Amniotic epithelial cell (primary cell): ENCODE measurements at regions not wholly inside any gene's neighbourhood (a gene's known extent, or its start where the extent isn't known, plus 50 kb on each side); places are given as distances from the start of the nearest gene placed in this dataset.
"Not testable (repeated sequence)": the region's sequence is repeated elsewhere in the genome, so short reads cannot be mapped to it uniquely, and the experiment has no call there.

Experiments used
- DNase-seq: peaks from one replicate; pipeline ENCODE4 v3.0.0-alpha.2; 2010; ENCODE audit warnings: low read depth

DNA sequence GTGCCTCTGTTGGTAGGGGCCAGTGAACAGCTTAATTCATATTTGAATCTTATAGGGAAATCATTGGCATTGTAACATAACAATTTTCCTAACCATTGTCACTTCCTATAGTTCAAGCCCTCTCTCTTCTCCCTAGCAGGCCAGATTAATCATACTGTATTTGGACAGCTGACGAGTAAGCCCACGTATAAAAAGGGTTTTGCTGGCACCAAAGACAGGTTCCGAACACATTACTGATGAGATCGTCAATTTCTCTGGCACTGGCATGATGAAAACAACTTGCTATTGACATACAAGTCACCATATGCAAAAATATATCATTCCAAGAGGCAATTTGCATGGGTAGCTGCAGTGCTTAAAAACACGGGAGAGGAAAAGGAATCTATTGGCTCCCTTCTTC lies 891.1 kb upstream of the AUTS2 start:
- DNase-seq, result no peak

DNA sequence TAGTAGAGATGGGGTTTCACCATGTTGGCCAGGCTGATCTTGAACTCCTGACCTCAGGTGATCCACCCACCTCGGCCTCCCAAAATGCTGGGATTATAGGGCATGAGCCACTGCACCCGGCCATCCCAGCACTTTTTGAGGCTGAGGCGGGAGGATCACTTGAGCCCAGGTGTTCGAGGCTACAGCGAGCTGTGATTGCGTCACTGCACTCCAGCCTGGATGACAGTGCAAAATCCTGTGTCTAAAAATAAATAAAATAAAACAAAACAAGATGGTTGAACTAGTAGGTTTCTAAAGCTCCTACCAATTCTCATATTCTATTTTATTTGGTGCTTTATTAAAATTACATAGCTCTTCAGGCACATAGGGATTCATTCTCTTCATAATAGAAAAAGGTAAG lies 890.3 kb upstream of the AUTS2 start:
- no peak for DNase-seq

- DNase-seq, result no peak
Measured at GRCh38 chr7:68712956-68713495, 885.2 kb upstream of the AUTS2 start.

DNA sequence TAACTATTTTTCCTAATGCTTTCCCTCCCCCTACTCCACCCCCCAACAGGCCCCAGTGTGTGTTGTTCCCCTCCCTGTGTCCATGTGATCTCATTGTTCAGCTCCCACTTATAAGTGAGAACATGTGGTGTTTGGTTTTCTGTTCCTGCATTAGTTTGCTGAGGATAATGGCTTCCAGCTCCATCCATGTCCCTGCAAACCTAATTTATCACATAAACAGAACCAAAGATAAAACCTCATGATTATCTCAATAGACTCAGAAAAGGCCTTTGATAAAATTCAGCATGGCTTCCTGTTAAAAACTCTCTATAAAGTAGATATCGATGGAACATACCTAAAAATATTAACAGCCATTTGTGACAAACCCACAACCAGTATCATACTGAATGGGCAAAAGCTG lies 884.1 kb upstream of the AUTS2 start:
- not testable (repeated sequence) for DNase-seq

- DNase-seq, result no peak
Measured at GRCh38 chr7:68715907-68716306, 882.4 kb upstream of the AUTS2 start.

DNA sequence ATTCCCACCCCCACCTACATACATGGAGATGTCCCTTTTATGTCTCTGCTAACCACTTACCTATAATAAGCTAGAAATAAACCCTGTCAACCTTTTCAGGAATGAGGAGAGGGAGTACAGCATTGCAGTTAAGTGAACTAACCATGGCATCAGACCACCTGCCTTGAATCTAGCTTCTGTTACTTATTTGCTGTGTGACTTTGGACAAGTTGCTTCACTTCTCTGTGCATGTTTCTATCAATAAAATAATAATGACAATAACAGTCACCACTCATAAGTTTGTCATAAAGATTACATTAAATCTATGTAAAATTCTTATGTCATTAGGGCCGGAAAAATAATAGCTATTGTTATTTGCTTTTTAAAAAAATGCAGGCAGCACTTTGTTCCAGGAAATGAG lies 881.1 kb upstream of the AUTS2 start:
- DNase-seq, result no peak

- DNase-seq, result no peak
Measured at GRCh38 chr7:68718097-68718551, 880.2 kb upstream of the AUTS2 start.

DNA sequence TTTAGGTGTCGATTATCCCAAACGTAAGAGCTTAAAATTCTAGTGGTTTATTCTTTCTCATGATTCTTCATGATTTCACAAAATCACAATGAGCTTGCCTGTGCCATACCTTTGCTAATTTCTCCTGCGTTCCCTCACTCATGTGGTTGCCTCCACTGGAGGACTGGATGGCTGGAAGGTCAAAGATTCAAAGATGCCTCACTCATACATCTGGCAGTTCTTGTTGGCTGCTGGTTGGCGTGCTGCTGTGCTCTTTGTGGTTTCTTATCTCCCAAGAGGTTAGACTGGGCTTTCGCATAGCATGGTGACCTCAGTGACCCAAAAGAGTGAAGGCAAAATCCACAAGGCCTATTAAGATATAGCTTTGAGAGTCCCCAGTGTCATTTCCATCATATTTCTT lies 877.6 kb upstream of the AUTS2 start:
- DNase-seq, result peak; percentile 85

DNA sequence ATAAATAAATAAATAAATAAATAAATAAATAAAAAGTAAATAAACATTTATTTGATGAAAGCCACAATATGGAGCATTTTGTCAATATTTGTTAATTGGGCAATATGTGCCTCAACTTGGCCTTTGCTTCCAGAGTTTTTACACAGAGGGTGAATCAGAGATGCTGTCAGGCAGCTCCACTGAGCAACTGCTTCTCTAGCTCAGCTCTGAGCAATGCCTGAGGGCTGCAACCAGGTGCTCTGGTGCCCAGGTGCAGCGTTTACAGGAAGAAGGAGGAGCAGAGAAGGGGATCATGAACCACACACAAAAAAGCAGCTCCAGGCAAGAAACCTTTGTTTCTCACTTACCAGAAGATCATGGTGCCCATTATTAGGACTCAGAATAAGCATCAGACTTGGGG lies 876.2 kb upstream of the AUTS2 start:
- no peak for DNase-seq

GRCh38 chr7:68724965-68725364 lies 873.3 kb upstream of the AUTS2 start:
- DNase-seq, result no peak

GRCh38 chr7:68725843-68726785 lies 872.2 kb upstream of the AUTS2 start:
- no peak for DNase-seq

GRCh38 chr7:68728720-68729119 lies 869.6 kb upstream of the AUTS2 start:
- peak; percentile 40 for DNase-seq

DNA sequence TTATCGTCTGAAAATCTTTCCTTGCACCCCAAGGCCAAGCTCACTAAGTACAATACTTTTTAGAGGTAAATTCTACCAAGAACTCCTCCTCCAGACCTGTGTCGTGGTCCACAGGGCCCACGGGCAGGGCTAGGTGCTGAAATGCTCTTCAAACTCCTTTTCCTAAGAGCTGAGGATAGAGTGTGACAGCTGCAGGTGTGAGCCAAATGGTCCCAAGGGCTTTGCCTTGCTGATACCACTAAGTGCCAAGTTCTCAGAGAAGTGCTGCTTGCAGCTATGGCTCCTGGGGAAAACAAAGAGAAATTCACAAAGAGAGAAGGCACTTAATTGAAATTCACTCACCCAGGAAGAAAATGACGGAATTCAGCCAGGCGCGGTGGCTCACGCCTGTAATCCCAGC lies 868.9 kb upstream of the AUTS2 start:
- DNase-seq, result no peak

DNA sequence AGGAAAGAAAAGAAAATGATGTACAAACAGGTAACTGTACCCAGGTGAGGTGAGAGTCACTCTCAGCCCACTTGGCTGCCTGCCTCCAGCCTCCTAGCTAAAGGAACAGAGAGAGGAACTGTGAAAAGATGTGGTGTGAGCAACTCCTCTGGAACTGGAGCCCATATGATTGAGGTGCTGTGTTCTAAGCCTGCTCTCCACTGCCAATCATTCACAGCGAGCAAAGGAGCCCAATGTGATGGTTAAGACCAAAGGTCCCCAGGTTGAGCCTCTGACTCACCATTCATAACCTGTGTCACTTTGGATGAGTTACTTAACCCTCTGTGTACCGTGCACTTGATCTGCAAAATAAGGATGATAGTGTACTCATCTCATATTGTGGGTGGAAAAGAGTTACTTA lies 868.1 kb upstream of the AUTS2 start:
- no peak for DNase-seq

GRCh38 chr7:68730964-68731363 lies 867.3 kb upstream of the AUTS2 start:
- no peak for DNase-seq

GRCh38 chr7:68733219-68734153 lies 864.8 kb upstream of the AUTS2 start:
- DNase-seq, result no peak

DNA sequence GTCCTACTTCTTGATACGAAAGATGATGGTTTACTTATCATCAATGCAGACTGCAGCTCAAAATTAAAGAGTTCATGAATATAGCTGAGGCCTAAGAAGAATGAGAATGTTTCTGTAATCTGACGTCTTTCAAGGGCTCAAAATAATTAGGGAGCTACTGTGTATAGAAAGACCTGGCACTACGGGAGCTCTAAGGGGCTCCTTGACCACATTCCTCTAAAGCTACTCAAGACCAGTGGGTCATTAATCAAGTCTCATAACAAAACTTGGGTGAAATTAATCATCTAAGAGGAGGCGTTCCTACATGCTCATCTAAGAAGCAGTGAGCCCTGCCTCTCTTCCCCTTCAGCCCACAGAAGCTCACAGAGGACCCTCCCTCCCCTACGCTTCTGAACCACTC lies 863.8 kb upstream of the AUTS2 start:
- no peak for DNase-seq

DNA sequence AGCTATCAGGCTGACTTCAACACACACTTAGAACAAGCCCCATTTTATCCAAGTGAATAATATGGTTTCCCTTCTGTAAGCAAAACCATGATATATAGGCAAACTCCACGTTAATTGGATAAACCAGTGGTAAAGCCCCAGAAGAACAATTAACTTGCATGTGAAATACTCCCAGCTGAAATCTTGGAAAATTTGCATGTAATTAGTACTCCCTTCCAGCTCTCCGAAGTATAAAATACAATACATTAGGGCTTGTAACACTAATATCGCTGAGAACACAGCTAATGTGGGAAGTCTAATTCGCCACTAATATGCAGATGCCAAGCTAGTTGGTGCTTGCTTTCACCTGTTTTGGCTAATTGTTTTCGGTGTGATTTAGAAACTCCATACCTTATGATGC lies 859.0 kb upstream of the AUTS2 start:
- no peak for DNase-seq

GRCh38 chr7:68744036-68744435 lies 854.2 kb upstream of the AUTS2 start:
- no peak for DNase-seq

DNA sequence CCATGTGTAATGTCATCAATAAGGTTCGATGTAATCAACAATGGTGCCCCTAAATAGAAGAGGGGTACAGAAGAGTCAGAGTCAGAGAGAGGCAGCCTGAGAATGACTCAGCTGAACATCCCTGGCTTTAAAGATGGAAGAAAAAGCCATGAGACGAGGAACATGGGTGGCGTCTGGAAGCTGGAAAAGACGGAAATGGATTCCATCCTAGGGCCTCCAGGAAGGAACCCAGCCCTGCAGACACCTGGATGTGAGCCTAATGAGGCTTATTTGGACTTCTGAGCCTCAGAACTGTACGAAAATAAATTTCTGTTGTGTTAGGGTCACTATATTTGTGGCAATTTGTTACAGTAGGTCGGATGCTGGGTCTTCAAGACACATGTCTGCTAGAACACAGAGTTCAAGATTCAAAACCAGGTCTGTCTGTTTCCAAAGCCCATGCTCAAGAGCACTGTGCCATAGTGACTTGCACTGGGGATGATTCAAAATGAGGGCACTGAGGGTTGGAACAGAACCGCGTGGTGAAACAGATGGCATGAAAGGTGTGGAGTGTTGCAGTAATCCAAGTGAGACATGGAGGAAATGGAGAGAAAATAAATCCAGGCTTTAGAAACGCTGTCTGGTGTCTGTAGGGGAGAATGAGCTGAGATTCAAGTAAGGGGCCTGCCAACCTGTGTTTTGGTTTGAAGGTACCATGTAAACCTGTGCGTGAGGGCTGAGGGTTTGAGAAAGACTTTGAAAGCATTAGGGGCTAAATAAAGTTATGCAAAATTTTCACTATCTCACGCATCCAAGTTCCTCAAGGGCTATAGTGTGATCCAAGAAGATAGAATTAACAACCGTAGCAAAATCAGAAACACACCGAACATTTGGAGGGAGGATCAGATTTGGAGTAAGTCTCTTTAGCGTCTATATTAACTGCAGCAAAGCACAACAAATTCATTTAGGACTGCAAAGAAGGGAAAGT lies 849.1 kb upstream of the AUTS2 start:
- no peak for DNase-seq

DNA sequence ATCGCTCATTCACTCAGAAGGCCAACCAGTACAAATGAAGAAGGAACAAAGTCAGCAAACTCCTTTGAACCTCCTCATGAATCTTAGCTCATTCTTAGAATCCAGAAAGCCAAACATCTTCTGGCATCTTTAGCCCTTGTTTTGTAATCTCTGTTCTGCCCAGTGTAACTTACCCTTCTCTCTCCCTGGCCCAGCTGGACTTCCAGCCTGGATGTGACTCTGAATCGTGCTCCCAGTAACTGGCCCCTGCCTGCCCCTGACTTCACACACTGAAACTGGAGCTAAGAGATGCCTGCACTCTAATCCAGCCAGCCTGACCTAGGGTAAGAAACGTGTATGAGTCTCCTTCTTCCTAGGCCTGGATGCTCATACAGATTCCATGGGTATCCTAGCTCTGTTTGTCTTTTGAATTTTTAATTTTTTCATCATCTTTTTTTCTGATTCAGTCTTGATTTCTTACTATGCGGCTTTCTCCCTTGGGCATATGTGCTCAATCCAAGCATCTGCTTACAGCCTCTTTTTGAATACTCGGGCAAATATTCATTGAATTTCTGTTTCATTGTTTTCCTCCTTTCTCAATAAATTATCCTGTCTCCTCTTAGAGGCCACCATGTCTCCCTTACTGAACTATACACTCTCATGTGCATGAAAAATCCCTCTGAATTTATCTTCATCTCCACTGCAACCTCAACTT lies 845.6 kb upstream of the AUTS2 start:
- DNase-seq, result no peak
